ENCODE measurements at regions not wholly inside any gene's neighbourhood (a gene's known extent, or its start where the extent isn't known, plus 50 kb on each side); places are given as distances from the start of the nearest gene placed in this dataset.

- TF ChIP-seq REST (IDR thresholded peaks at IDR 0.05): no peak
- TF ChIP-seq TAF1 (conservative IDR thresholded peaks at IDR 0.05): no peak
- TF ChIP-seq, protein P1, sequence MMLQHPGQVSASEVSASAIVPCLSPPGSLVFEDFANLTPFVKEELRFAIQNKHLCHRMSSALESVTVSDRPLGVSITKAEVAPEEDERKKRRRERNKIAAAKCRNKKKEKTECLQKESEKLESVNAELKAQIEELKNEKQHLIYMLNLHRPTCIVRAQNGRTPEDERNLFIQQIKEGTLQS (IDR thresholded peaks at IDR 0.05): no peak
- no peak for TF ChIP-seq CTCF (IDR thresholded peaks at IDR 0.05; ENCODE audit: low read depth, low read length, missing input control)
- no peak for TF ChIP-seq RXRA (IDR thresholded peaks at IDR 0.05)
- no peak for TF ChIP-seq FOXA1 (IDR thresholded peaks at IDR 0.05)
- no peak for TF ChIP-seq NR2F2 (IDR thresholded peaks at IDR 0.05)
- TF ChIP-seq MAX (IDR thresholded peaks at IDR 0.05): no peak
- no peak for TF ChIP-seq JUND (IDR thresholded peaks at IDR 0.05)
- TF ChIP-seq RAD21 (IDR thresholded peaks at IDR 0.05): no peak
- no peak for TF ChIP-seq GABPA (IDR thresholded peaks at IDR 0.05 in 1 of 2, conservative IDR thresholded peaks at IDR 0.05 in 1 of 2)
- no peak for TF ChIP-seq FOXA2 (IDR thresholded peaks at IDR 0.05)
- no peak for TF ChIP-seq YY1 (IDR thresholded peaks at IDR 0.05)
- no peak for TF ChIP-seq EGR1 (IDR thresholded peaks at IDR 0.05; ENCODE audit: low read depth in 2 of 2)
- no peak overlapping the region for H3K27ac ChIP-seq (ENCODE audit: low read depth in 1 of 2, low read length in 2 of 2)
- H3K9ac ChIP-seq (ENCODE audit: low read depth in 1 of 2, low read length in 2 of 2): no peak overlapping the region
- H3K27me3 ChIP-seq (ENCODE audit: control insufficient read depth in 4 of 4, insufficient read depth in 4 of 4, low read length in 3 of 4): no peaks in the 10 kb centered on the region
- 85% methylated on average over 8 of the region's 8 CpGs for WGBS
- no peak overlapping the region for H3K4me3 ChIP-seq (ENCODE audit: low read depth in 1 of 3, low read length in 3 of 3)
- DNase-seq (ENCODE audit: low spot score): no peak
- no peaks in the 10 kb centered on the region for H3K4me1 ChIP-seq (ENCODE audit: control insufficient read depth in 4 of 4, insufficient read depth in 4 of 4, low read length in 3 of 4)
- no peaks in the 10 kb centered on the region for H3K36me3 ChIP-seq (ENCODE audit: control insufficient read depth in 4 of 4, insufficient read depth in 3 of 4, low read depth in 1 of 4, low read length in 3 of 4)
- H3K9me3 ChIP-seq (ENCODE audit: control insufficient read depth in 4 of 4, low read length in 3 of 4): no peaks in the 10 kb centered on the region
Observed at GRCh38 chr18:73942081-73942625, 205.5 kb downstream of the FBXO15 start.

GRCh38 chr18:73940721-73941120 is 206.9 kb downstream of the FBXO15 start:
- Histone ChIP-seq H3K36me3 (ENCODE audit: control insufficient read depth in 4 of 4, insufficient read depth in 3 of 4, low read depth in 1 of 4, low read length in 3 of 4) (no peaks in the 10 kb centered on the region), H3K4me3 (ENCODE audit: low read depth in 1 of 3, low read length in 3 of 3) (no peak overlapping the region), H3K27ac (ENCODE audit: low read depth in 1 of 2, low read length in 2 of 2) (no peak overlapping the region), H3K9ac (ENCODE audit: low read depth in 1 of 2, low read length in 2 of 2) (no peak overlapping the region), H3K4me1 (ENCODE audit: control insufficient read depth in 4 of 4, insufficient read depth in 4 of 4, low read length in 3 of 4) (no peaks in the 10 kb centered on the region), H3K27me3 (ENCODE audit: control insufficient read depth in 4 of 4, insufficient read depth in 4 of 4, low read length in 3 of 4) (no peaks in the 10 kb centered on the region), H3K9me3 (ENCODE audit: control insufficient read depth in 4 of 4, low read length in 3 of 4) (no peaks in the 10 kb centered on the region)
- WGBS: 70% methylated on average over 8 of the region's 8 CpGs
- no peak for TF ChIP-seq REST (IDR thresholded peaks at IDR 0.05)
- TF ChIP-seq FOXA2 (IDR thresholded peaks at IDR 0.05): no peak
- TF ChIP-seq ZBTB33 (IDR thresholded peaks at IDR 0.05): no peak
- no peak for TF ChIP-seq HNF4A (conservative IDR thresholded peaks at IDR 0.05)
- no peak for TF ChIP-seq NR2F2 (IDR thresholded peaks at IDR 0.05)
- TF ChIP-seq CTCF (IDR thresholded peaks at IDR 0.05; ENCODE audit: low read depth, low read length, missing input control): no peak
- no peak for TF ChIP-seq EGR1 (IDR thresholded peaks at IDR 0.05; ENCODE audit: low read depth in 2 of 2)
- no peak for TF ChIP-seq MAX (IDR thresholded peaks at IDR 0.05)
- TF ChIP-seq RAD21 (IDR thresholded peaks at IDR 0.05): no peak
- TF ChIP-seq HNF4G (IDR thresholded peaks at IDR 0.05): no peak
- no peak for TF ChIP-seq SP1 (IDR thresholded peaks at IDR 0.05)
- no peak for TF ChIP-seq YY1 (IDR thresholded peaks at IDR 0.05)
- no peak for TF ChIP-seq FOXA1 (IDR thresholded peaks at IDR 0.05)
- no peak for DNase-seq (ENCODE audit: low spot score)

Data from liver (tissue), 8 donors.